ENCODE measurements at regions not wholly inside any gene's neighbourhood (a gene's known extent, or its start where the extent isn't known, plus 50 kb on each side); places are given as distances from the start of the nearest gene placed in this dataset.

DNA sequence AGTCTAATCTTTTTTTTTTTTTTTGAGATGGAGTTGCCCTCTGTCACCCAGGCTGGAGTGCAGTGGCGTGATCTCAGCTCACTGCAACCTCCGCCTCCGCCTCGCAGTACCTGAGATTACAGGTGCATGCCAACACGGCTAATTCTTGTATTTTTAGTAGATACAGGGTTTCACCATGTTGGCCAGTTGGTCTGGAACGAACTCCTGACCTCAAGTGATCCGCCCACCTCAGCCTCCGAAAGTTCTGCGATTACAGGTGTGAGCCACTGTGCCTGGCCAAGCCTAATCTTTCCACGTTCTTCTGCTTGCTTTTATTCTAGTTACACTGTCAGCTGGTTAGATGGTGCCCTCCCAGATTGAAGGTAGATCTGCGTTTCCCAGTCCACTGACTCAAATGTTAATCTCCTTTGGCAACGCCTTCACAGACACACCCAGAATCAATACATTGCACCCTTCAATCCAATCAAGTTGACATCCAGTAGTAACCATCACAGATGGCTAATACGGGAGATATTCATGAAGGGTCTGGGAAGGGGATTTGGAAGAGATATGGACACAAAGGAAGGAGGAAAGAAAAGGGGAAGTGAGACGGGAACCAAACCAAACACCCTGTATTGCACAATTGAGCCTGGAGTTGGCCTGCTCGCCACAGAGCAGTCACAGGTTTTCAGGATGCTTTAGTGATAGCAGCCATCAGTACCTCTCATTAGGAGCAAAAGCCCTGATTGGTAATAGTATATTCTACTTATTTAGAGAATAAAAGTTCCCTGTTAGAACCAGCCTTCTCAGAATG lies 229.8 kb downstream of the PIK3C3 start:
- intact Hi-C loops (cut with micrococcal nuclease) = no loop called here

DNA sequence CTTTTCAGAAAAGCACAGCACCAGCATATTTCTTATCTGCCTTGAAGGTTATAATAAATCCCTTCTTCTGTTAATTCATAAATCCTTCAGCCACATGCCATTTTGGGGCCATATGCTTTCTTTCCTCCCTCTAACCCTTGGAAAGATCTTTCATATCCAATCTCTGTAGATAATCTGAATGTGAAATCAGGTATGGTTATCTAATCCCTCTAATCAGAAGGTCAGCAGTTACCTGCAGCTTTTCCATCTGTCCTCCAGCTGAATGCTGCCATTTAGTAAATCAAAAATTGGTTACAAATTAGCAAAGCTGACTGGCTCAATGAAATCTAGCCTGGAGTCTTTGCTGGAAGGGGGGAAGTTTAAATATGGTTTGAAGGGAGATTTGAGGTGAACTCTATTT lies 230.5 kb downstream of the PIK3C3 start:
- intact Hi-C loops (cut with micrococcal nuclease) = no loop called here

- intact Hi-C loops (cut with micrococcal nuclease) = no loop called here
Observed at GRCh38 chr18:42187611-42188380, 232.8 kb downstream of the PIK3C3 start.

GRCh38 chr18:42190643-42191042 lies 235.6 kb downstream of the PIK3C3 start:
- intact Hi-C loops (cut with micrococcal nuclease) = no loop called here

DNA sequence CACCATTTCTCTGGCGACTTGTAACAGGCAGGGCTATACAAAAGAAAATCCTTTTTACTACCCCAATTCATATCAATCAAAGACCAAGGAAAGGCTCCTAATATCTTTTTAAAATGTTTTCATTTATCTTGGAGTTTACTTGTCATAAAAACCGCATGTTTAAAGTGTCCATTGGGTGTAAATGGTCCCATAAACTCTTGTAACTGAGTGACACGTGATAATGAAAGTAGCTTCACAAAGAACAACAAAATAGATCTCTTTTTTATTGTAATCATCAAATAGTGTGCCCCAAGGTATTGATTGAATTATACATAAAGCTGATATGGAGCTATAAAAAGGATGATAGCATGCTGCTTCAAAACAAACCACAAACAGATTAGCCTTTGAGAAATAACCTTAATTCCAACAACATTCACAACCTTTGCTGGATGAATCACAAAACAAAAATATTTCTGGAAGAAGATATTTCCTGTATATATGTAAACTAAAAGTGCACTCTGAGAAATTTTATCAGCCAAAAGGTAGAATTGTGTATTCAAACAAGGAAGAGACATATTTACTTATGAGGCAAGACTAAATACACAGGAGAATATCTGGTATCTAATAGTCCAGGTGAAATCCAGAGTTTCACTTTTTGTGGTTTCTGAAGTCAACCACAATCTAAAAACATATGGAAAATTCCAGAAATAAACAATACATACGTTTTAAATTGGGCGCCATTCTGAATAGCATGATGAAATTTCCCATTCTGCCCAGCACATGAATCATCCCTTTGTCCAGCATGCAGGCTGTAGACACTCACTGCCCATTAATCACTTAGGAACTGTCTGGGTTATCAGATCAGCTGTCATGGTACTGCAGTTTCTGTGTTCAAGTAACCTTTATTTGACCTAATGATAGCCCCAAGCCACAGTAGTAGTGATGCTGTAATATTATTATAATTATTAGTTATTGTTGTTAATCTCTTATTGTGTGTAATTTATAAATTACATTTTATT lies 237.5 kb downstream of the PIK3C3 start:
- intact Hi-C loops (cut with micrococcal nuclease) = no loop called here

GRCh38 chr18:42196651-42197050 lies 241.6 kb downstream of the PIK3C3 start:
- intact Hi-C loops (cut with micrococcal nuclease) = no loop called here

DNA sequence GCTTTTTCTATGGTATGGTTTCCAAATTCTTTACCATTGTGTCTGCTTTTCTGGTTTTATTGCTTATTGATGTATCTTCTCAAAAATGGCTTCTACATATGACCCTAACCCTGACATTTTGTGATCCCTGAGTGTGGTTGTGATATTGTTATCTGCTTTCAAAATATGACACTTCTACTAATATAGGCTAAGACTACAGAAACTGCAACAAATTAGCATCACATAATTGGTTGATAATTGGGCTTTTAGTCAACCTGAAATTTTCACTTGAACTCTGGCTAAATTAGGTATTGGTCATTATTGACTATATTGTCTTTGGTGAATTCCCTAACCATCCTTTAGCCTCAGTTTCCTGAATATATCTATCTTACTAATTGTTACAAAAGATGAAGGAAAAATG lies 246.1 kb downstream of the PIK3C3 start:
- intact Hi-C loops (cut with micrococcal nuclease) = no loop called here

DNA sequence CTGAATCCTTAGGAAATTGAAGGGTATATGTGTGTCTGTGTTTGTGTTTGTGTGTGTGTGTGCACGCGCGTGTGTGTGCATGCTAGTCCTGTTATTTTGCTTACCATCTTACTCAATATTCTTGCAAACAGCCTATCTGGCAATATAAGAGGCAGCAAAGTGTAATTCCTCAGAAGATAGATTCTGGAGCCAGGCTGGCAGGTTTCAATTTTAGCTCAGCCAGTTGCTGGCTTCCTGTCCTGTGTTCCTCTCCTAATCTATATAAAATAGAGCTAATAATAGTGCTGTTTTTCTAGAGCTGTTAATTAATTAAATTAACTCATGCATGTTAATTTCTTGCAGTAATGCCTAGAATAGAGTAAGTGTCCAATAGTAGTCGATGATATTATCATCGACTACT lies 256.2 kb downstream of the PIK3C3 start:
- intact Hi-C loops (cut with micrococcal nuclease) = no loop called here

GRCh38 chr18:42222557-42222956 lies 267.5 kb downstream of the PIK3C3 start:
- intact Hi-C loops (cut with micrococcal nuclease) = no loop called here

DNA sequence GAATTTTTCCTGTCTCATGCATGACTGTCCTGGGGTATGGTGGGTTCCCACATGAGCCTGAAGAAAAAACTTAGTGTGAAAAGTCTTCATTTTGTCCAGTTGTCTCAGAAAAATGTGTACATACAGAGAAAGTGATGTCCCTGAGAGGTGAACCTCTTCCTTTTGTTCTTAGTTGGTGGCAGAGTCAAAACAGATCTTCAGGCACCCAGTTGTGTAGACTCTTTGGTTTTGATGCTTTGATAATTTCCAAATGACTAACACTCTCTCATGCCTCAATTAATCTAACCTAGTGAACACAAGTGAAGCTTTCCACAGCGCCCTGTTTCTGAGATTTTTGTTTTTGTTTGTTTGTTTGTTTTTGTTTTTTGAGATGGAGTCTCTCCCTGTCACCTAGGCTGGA lies 273.5 kb downstream of the PIK3C3 start:
- intact Hi-C loops (cut with micrococcal nuclease) = no loop called here

GRCh38 chr18:42229211-42230210 lies 274.5 kb downstream of the PIK3C3 start:
- intact Hi-C loops (cut with micrococcal nuclease) = no loop called here

DNA sequence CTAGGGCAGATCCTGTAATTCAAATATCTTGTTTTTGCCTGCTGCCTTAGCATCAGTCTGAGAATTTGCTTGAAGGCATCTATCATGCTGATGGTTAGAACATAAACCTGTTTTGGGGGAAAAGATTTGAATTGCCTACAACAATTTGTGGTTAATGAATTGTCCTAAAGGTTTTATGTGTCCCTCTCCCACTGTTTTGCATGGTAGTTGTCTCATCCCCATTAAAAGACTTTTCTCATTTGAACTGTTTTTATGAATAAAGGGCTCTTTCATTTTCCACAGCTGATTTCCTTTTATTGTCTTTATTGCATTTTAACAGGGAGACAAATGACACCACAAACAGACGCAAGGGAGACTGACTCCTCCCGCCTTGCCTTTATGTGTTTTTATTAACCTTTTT lies 275.6 kb downstream of the PIK3C3 start:
- intact Hi-C loops (cut with micrococcal nuclease) = no loop called here

- intact Hi-C loops (cut with micrococcal nuclease) = no loop called here
Observed at GRCh38 chr18:42231284-42231683, 276.2 kb downstream of the PIK3C3 start.

DNA sequence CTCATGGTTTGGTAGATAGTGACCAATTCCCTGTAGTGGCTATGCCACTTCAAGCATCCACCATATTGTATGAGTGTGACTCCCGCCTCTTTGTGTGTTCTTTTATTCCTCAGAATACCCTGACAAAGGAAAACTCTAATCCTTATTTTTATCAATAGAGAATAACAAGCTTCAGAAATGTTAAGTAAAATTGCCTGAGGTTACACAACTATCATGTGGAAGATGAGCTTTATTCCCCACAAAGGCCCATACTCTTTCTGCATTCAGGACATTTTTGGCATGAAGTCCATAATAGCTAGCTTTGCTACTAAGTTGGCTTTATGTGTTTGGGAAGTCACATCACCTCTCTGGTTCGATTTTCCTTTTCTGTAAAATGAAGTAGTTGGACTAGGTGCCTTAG lies 276.8 kb downstream of the PIK3C3 start:
- intact Hi-C loops (cut with micrococcal nuclease) = no loop called here

GRCh38 chr18:42233908-42234307 lies 278.9 kb downstream of the PIK3C3 start:
- intact Hi-C loops (cut with micrococcal nuclease) = no loop called here

- intact Hi-C loops (cut with micrococcal nuclease) = no loop called here
Observed at GRCh38 chr18:42242758-42243157, 287.7 kb downstream of the PIK3C3 start.

DNA sequence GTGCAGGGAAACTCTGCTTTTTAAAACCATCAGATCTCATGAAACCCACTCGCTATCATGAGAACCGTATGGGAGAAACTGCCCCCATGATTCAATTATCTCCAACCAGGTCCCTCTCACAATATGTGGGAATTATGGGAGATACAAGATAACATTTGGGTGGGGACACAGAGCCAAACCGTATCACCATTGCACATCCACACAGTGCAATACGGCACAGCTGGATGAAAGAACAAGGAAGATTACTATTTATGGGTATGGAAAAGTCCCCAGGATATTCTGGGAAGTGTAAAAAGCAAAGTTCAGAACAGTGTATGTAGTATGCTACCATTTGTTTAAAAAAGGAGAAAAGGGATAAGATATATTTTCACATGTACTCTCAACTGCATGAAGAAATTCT lies 290.1 kb downstream of the PIK3C3 start:
- intact Hi-C loops (cut with micrococcal nuclease) = no loop called here

DNA sequence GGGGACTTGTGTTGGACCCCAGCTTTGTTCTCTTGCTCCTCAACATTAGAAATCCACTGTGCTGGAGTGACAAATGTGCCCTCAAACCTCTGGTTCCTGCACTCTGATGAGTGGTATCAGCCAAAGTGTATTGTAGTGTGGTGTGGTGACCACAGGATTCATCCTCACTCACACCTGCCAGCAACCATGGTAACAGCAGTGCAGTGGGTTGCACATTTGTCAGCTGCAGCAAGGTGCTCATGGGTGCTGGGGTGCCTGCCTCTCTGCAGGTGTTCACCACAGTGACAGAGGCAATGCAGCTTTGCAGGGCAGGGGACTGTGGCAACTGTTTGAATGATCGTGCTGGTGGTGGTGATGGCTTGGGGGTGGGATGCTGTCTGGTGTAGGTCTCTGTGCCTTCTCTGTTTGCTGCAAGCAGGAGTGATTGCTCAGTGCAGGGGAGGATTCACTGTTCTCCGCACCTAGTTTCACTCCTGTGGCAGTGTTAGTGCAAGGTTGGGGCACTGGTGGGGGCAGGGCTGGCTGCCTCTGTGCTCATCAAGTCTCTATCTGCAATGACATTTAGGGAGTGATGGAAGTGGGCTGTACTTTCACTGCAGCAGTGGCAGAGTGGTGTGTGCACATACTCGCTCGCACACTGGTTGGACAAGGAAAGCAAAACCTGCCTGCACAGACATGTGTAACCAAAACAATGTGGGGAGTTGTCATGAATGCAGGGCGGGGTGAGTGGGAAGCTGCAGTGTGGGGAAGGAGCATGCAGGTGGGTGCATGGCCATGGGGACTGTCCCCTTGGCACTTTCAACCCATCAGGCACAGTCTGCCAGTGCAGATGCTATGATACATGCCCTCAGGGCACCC lies 301.1 kb downstream of the PIK3C3 start:
- intact Hi-C loops (cut with micrococcal nuclease) = no loop called here

DNA sequence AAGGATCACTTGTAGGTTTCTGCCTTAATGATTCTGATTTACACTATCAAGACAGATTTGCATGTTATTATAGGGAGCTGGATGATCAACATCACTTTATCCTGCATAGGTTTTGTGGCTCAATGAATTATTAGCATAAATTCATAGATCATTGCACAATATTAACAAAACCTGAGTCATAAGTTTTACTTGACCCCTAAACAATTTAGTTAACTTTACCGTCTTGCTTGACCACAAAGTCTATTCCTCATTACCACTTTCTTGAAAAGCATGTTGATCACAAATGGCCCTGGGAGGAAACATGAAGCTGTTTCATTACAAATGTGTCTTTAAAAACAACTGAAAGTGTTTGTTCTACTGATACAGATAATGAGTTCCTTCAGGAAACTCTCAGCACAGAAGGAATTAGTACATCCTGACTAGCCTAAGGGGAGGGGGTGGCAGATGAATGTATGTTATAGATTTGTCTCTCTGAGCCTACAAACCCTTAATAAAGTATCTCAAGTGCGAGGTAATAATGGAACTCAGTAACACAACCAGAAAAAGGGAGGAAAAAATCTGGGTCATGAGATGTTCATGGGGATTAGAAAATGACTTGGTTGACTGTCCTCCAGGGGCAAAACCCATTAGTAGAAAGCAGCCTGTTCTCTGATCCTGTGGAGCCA lies 303.4 kb downstream of the PIK3C3 start:
- intact Hi-C loops (cut with micrococcal nuclease) = no loop called here

Data from T-helper 1 cell treated with Interleukin-12 subunit alpha and Interleukin-12 subunit beta and Interleukin-4 antibody, amounts not matched to agents 30 ng/mL and 1 ng/mL, for 36 hours (primary cell).